Neural progenitor cell (in vitro differentiated cells): ENCODE measurements at regions not wholly inside any gene's neighbourhood (a gene's known extent, or its start where the extent isn't known, plus 50 kb on each side); places are given as distances from the start of the nearest gene placed in this dataset.

Experiments
- DNase-seq: peaks from one replicate; pipeline ENCODE4 v3.0.0-alpha.2; 2016; ENCODE audit warnings: low spot score
- H2AFZ ChIP-seq: fragments of 200-600 bp; sonication (generic); replicated peaks from 2 replicates; pipeline ENCODE4 v1.6.1; 2016; ENCODE audit warnings: antibody characterized with exemption
- H3F3A ChIP-seq: fragments of 200-600 bp; sonication (generic); 2 replicates; pipeline ENCODE4 v1.6.1; 2016; ENCODE audit warnings: antibody characterized with exemption, low read depth
- H3K27ac ChIP-seq: fragments of 200-600 bp; sonication (generic); 2 replicates; pipeline ENCODE4 v1.5.1; 2016; ENCODE audit warnings: mild to moderate bottlenecking
- H3K27me3 ChIP-seq: fragments of 200-600 bp; sonication (generic); 2 replicates; pipeline ENCODE4 v1.6.1; 2016; ENCODE audit warnings: mild to moderate bottlenecking, moderate library complexity
- H3K36me3 ChIP-seq: fragments of 200-600 bp; sonication (generic); 2 replicates; pipeline ENCODE4 v1.5.1; 2016
- H3K4me1 ChIP-seq: fragments of 200-600 bp; sonication (generic); 2 replicates; pipeline ENCODE4 v1.6.1; 2016; ENCODE audit warnings: mixed run types
- H3K4me2 ChIP-seq: fragments of 200-600 bp; sonication (generic); 2 replicates; pipeline ENCODE4 v1.6.1; 2016
- H3K4me3 ChIP-seq: fragments of 200-600 bp; sonication (generic); 2 replicates; pipeline ENCODE4 v1.5.1; 2016
- H3K79me2 ChIP-seq: fragments of 200-600 bp; sonication (generic); 2 replicates; pipeline ENCODE4 v1.6.1; 2016; ENCODE audit warnings: low read depth
- H3K9ac ChIP-seq: fragments of 200-600 bp; sonication (generic); 2 replicates; pipeline ENCODE4 v1.6.1; 2016
- H3K9me3 ChIP-seq: fragments of 200-600 bp; sonication (generic); 2 replicates; pipeline ENCODE4 v1.5.1; 2016; ENCODE audit warnings: low read depth
- H4K20me1 ChIP-seq: fragments of 200-600 bp; sonication (generic); 2 replicates; pipeline ENCODE4 v1.6.1; 2016; ENCODE audit warnings: low read depth
- H3K27ac Mint-ChIP-seq: 3 replicates; pipeline ENCODE4 v1.8.0; 2021; ENCODE audit warnings: mixed read lengths
- H3K27me3 Mint-ChIP-seq: 2 replicates; pipeline ENCODE4 v1.8.0; 2022; ENCODE audit warnings: low read depth, mild to moderate bottlenecking, inconsistent platforms, moderate library complexity, mixed read lengths; ENCODE audit not compliant: insufficient read depth
- H3K36me3 Mint-ChIP-seq: 3 replicates; pipeline ENCODE4 v1.8.0; 2021; ENCODE audit warnings: mixed read lengths
- H3K4me1 Mint-ChIP-seq: 3 replicates; pipeline ENCODE4 v1.8.0; 2021; ENCODE audit warnings: mixed read lengths
- H3K4me3 Mint-ChIP-seq: 3 replicates; pipeline ENCODE4 v1.8.0; 2021; ENCODE audit warnings: mild to moderate bottlenecking, moderate library complexity, mixed read lengths
- H3K9me3 Mint-ChIP-seq: 3 replicates; pipeline ENCODE4 v1.8.0; 2020; ENCODE audit warnings: mixed read lengths
- EZH2 ChIP-seq: fragments of 200-600 bp; sonication (generic); IDR thresholded peaks from 2 replicates; pipeline ENCODE4 v1.6.1; 2017; ENCODE audit warnings: antibody characterized with exemption, mild to moderate bottlenecking, moderate library complexity
- EZH2phosphoT487 ChIP-seq: fragments of 200-600 bp; sonication (generic); IDR thresholded peaks from 2 replicates; pipeline ENCODE4 v1.6.1; 2017; ENCODE audit warnings: antibody characterized with exemption
- TF ChIP-seq, protein P1 (sequence below): fragments of 200-600 bp; sonication (generic); IDR thresholded peaks from 2 replicates; pipeline ENCODE4 v1.5.1; 2017; ENCODE audit warnings: antibody characterized with exemption, mild to moderate bottlenecking

DNA sequence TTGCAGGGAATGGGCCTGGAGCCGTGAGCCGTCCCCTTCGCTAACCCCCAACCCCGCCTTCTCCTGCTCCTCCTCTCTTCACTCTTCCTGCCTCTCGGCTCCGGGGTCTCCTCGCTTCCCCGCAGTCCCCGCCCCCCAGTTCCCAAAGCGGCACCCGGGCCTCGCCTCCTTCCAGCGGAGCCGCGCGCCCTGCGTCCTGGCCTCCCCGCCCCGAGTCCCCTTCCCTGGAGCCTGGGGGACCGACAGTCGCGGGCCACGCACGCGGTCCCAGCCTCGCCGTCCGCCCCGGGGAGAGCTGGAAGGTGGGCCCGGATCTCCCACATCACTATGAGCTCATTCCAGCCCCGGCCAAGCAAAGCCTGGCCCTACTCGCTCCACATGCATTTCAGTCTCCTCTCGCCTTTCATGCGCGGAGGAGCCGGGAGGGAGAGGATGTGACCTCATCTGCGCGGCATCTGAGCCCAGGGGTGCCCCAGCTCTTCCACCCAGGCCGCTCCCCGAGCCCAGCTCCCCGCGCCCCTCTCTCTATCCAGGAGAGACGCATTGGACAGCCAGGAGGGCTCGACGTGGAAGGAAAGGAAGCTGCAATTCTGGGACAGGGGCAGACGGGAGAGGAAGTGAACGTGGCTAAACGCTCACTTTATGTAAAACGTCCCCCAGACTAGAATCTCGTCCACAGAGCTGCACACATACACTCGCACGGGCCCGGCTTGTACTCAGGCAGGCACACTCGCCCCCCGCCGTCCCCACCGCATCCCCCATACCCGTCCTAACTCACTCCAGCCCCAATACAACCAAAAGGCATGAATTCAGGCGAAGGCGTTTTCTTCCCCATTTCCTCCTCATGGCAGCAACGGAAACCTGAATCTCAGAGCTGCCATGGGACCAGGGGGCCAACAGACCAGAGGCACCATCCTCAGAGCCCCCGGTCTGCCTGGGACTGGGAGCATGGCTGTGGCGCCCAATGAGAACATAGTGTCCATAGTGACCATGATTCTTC lies 108.7 kb upstream of the CCND2 start:
- H3K27ac ChIP-seq: no peak overlapping the region
- peak overlapping the region; percentile 77 for H3K4me3 Mint-ChIP-seq
- peak overlapping the region; percentile 23 for H3K27ac Mint-ChIP-seq
- H3K4me1 ChIP-seq: no peaks in the 10 kb centered on the region
- no peak overlapping the region for H3K9ac ChIP-seq
- H3K4me3 ChIP-seq: peak overlapping the region; percentile 37
- H3F3A ChIP-seq: no peaks in the 10 kb centered on the region
- no peaks in the 10 kb centered on the region for H3K79me2 ChIP-seq
- peaks cover 4% of the 10 kb centered on the region for H3K36me3 Mint-ChIP-seq
- peaks cover 9% of the 10 kb centered on the region for H3K9me3 Mint-ChIP-seq
- peak; percentile 66 for DNase-seq
- no peaks in the 10 kb centered on the region for H3K36me3 ChIP-seq
- peaks cover 25% of the 10 kb centered on the region for H3K27me3 ChIP-seq
- TF ChIP-seq EZH2phosphoT487 (no peak), EZH2 (no peak)
- TF ChIP-seq, protein P1, sequence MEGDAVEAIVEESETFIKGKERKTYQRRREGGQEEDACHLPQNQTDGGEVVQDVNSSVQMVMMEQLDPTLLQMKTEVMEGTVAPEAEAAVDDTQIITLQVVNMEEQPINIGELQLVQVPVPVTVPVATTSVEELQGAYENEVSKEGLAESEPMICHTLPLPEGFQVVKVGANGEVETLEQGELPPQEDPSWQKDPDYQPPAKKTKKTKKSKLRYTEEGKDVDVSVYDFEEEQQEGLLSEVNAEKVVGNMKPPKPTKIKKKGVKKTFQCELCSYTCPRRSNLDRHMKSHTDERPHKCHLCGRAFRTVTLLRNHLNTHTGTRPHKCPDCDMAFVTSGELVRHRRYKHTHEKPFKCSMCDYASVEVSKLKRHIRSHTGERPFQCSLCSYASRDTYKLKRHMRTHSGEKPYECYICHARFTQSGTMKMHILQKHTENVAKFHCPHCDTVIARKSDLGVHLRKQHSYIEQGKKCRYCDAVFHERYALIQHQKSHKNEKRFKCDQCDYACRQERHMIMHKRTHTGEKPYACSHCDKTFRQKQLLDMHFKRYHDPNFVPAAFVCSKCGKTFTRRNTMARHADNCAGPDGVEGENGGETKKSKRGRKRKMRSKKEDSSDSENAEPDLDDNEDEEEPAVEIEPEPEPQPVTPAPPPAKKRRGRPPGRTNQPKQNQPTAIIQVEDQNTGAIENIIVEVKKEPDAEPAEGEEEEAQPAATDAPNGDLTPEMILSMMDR: no peak
- H3K9me3 ChIP-seq: no peaks in the 10 kb centered on the region
- peak overlapping the region; percentile 82 for H3K4me2 ChIP-seq
- H3K27me3 Mint-ChIP-seq: peaks cover 5% of the 10 kb centered on the region
- H2AFZ ChIP-seq: peak overlapping the region; percentile 98
- H4K20me1 ChIP-seq: no peaks in the 10 kb centered on the region
- H3K4me1 Mint-ChIP-seq: peaks cover 10% of the 10 kb centered on the region

DNA sequence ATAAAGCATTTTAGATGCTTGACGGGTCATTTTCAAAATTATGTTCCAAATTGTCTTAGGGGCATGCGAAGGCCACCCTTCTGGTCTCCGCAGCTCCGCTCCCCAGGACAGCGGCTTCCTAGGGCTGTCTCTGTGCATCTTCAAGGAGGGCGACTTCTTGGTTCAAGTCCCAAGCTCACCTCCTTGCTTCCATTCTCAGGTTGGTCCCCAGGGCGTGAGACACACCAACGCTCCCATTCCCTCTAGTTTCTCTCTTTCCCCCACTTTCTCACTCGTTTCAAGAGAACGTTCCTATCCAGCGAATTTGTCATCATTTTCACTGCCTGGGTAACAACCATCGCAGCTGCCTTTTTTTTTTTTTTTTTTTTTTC lies 109.4 kb upstream of the CCND2 start:
- Histone ChIP-seq H3K4me1 (no peaks in the 10 kb centered on the region), H3K27me3 (peaks cover 25% of the 10 kb centered on the region), H3K9ac (no peak overlapping the region), H3K4me2 (peak overlapping the region; percentile 82), H3K9me3 (no peaks in the 10 kb centered on the region), H4K20me1 (no peaks in the 10 kb centered on the region), H3K27ac (no peak overlapping the region), H3K4me3 (peak overlapping the region; percentile 37), H3K36me3 (no peaks in the 10 kb centered on the region), H3F3A (no peaks in the 10 kb centered on the region), H3K79me2 (no peaks in the 10 kb centered on the region), H2AFZ (peak overlapping the region; percentile 98)
- H3K27ac Mint-ChIP-seq: peak overlapping the region; percentile 72
- no peak for TF ChIP-seq EZH2
- TF ChIP-seq EZH2phosphoT487: no peak
- TF ChIP-seq, protein P1: no peak
- H3K27me3 Mint-ChIP-seq: peaks cover 5% of the 10 kb centered on the region
- H3K4me3 Mint-ChIP-seq: peak overlapping the region; percentile 77
- no peak for DNase-seq
- peaks cover 10% of the 10 kb centered on the region for H3K4me1 Mint-ChIP-seq
- H3K9me3 Mint-ChIP-seq: peaks cover 9% of the 10 kb centered on the region
- H3K36me3 Mint-ChIP-seq: peaks cover 4% of the 10 kb centered on the region

DNA sequence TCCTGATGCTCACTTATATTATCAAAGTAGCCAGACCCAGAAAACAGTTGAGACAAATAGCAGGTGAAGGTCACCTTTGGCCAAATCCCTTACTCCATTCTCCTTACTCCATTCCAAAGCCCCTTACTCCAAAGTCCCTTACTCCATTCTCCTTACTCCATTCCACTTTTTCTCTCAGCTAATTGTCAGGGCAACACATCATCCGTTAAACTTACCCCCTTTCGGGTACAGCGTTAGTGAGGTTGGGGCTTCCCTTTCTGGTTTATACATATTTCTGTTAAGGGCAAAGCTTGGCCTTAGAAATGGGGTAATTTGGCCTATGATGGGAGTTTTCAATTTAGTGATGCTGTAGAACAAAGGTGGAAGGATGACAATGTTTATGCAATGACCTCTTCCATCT lies 111.8 kb upstream of the CCND2 start:
- H3K27me3 Mint-ChIP-seq: peaks cover 5% of the 10 kb centered on the region
- Histone ChIP-seq H3K4me3 (no peak overlapping the region), H3K9ac (no peak overlapping the region), H3K36me3 (no peaks in the 10 kb centered on the region), H3K9me3 (no peaks in the 10 kb centered on the region), H3F3A (no peaks in the 10 kb centered on the region), H3K4me1 (no peaks in the 10 kb centered on the region), H3K4me2 (no peak overlapping the region), H4K20me1 (no peaks in the 10 kb centered on the region), H3K79me2 (no peaks in the 10 kb centered on the region), H3K27ac (no peak overlapping the region), H3K27me3 (peaks cover 25% of the 10 kb centered on the region), H2AFZ (no peak overlapping the region)
- peaks cover 4% of the 10 kb centered on the region for H3K36me3 Mint-ChIP-seq
- no peak overlapping the region for H3K4me3 Mint-ChIP-seq
- no peak for TF ChIP-seq EZH2phosphoT487
- TF ChIP-seq, protein P1: no peak
- TF ChIP-seq EZH2: no peak
- no peak overlapping the region for H3K27ac Mint-ChIP-seq
- peaks cover 9% of the 10 kb centered on the region for H3K9me3 Mint-ChIP-seq
- peaks cover 10% of the 10 kb centered on the region for H3K4me1 Mint-ChIP-seq
- DNase-seq: no peak
